Left ventricle myocardium inferior (tissue), 1 donor: ENCODE measurements at regions not wholly inside any gene's neighbourhood (a gene's known extent, or its start where the extent isn't known, plus 50 kb on each side); places are given as distances from the start of the nearest gene placed in this dataset.

Experiments used
- DNase-seq: peaks from one replicate; pipeline ENCODE4 v3.0.0-alpha.2; 2020
- H3K27ac ChIP-seq: fragments of 200-600 bp; replicated peaks from 2 replicates; pipeline ENCODE4 v1.8.0; 2021
- H3K27me3 ChIP-seq: fragments of 200-600 bp; 2 replicates; pipeline ENCODE4 v1.8.0; 2021; ENCODE audit warnings: low read depth
- H3K36me3 ChIP-seq: fragments of 200-600 bp; 2 replicates; pipeline ENCODE4 v1.8.0; 2021
- H3K4me1 ChIP-seq: fragments of 200-600 bp; 2 replicates; pipeline ENCODE4 v1.8.0; 2021
- H3K4me3 ChIP-seq: fragments of 200-600 bp; 2 replicates; pipeline ENCODE4 v1.8.0; 2021; ENCODE audit warnings: mild to moderate bottlenecking, moderate library complexity
- H3K9me3 ChIP-seq: fragments of 200-600 bp; replicated peaks from 2 replicates; pipeline ENCODE4 v1.8.0; 2021
- CTCF ChIP-seq: fragments of 200-600 bp; IDR thresholded peaks from 2 replicates; pipeline ENCODE4 v1.8.0; 2021; ENCODE audit warnings: antibody characterized with exemption, mild to moderate bottlenecking, borderline replicate concordance
- intact Hi-C: fragments of 100-400 bp; cut with micrococcal nuclease; formaldehyde crosslinking; loops from one replicate; pipeline ENCODE4 v1.11.0; 2022
- donor health status: DM: no; HTN: yes; CAD: no; lungs with severe emphysema.

DNA sequence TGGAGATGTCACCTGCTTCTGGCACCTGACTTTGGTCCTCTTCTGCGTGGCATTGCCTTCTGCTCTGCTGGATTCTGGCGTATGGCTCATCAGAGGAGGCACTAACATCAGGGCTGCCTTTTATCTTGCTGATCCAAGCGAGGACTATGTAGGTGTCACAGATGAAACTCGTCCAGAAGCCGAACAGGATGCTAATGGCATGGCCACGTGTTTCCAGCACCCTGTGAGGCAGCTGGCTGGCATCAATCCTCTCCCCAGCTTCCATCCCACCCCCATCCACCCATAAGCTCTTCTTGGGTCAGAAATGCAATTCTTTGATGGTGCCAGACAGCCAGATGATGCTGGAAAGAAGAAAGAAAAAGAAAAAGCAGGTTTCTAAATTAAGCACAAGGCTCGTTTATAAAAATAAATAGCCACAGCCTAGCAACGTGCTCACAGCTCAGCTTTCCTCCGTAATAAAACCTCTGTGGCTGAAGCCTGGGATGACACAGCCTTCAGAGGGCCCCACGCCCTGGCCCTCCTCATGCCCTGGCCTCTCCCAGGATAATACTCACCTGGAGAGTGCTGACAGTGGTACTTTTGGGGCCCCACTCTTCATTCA, 212.9 kb upstream of the SERP2 start:
- no peak for TF ChIP-seq CTCF
- Histone ChIP-seq H3K27ac (peak overlapping the region; percentile 63), H3K9me3 (no peaks in the 10 kb centered on the region), H3K4me1 (peaks cover 25% of the 10 kb centered on the region), H3K4me3 (no peak overlapping the region), H3K36me3 (no peaks in the 10 kb centered on the region), H3K27me3 (no peaks in the 10 kb centered on the region)
- intact Hi-C loops: no loop called here
- no peak for DNase-seq

- no peaks in the 10 kb centered on the region for H3K27me3 ChIP-seq
- H3K9me3 ChIP-seq: no peaks in the 10 kb centered on the region
- no peak overlapping the region for H3K27ac ChIP-seq
- peaks cover 17% of the 10 kb centered on the region for H3K4me1 ChIP-seq
- no peak overlapping the region for H3K4me3 ChIP-seq
- no peaks in the 10 kb centered on the region for H3K36me3 ChIP-seq
- TF ChIP-seq CTCF: no peak
- intact Hi-C loops: no loop called here
- DNase-seq: no peak
Observed at GRCh38 chr13:44163108-44163507, 210.5 kb upstream of the SERP2 start.

DNA sequence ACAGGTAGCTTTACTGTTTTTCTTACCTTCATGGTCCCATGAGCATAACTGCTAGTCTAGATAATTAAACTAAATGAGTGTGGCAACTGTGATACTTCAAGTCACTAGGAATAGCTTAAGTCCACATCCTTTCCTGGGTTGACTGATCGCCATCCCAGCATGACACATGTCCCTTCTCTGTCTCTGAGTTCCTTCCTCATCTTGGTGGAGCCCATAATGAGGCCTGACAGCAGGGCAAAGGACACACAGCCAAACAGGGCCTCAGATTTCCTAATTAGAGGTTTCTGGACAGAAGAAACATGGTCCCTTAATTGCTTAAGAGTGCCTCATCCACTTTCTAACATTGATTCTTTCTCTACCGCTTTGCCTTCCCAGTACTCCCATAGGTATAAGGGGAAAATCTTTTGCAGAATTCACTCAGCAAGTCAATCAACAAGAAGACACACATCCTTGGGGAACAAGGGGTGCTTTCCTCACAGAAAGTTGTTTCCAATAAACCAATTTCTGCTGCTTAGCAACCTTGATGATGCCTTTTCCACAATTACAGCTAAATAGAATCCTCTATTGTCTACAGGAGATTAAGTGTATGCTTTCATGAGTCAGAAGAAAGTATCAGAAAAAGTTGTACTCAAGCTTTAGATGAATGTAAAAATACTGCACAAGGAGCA, 208.3 kb upstream of the SERP2 start:
- H3K9me3 ChIP-seq: no peaks in the 10 kb centered on the region
- no peaks in the 10 kb centered on the region for H3K36me3 ChIP-seq
- H3K4me3 ChIP-seq: no peak overlapping the region
- H3K27me3 ChIP-seq: no peaks in the 10 kb centered on the region
- H3K4me1 ChIP-seq: peaks cover 13% of the 10 kb centered on the region
- intact Hi-C loops: no loop called here
- DNase-seq: no peak
- no peak for TF ChIP-seq CTCF
- no peak overlapping the region for H3K27ac ChIP-seq

DNA sequence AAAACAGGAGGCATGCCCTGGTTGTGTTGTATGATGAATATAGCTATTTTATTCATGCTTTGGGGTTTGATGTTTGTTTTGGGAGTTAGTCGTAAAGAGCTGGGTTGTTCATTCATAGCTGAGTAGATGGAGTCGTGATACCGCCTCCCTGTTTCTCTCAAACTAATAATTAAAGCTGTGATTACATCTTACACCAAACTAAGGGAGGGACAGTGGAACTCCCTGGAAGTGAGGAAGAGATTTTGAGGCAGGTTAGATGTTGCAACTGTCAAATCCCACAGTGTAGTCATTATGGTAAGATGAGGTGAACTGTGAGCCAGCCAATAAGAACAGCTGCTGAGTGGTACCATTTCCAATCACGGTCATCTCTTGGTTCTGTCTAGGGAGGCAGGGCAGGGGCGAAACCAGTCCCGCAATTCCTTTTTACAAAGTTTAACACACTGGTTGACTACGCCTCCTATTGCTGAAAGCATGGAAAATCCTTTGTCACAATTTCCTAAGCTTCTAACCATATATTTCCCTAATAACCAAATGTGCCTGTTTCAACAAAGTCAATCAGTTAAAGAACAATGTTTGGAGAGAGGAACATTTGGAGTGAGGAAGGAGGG, 207.6 kb upstream of the SERP2 start:
- no peak overlapping the region for H3K27ac ChIP-seq
- DNase-seq: no peak
- H3K9me3 ChIP-seq: no peaks in the 10 kb centered on the region
- no peaks in the 10 kb centered on the region for H3K36me3 ChIP-seq
- H3K4me1 ChIP-seq: peaks cover 7% of the 10 kb centered on the region
- intact Hi-C loops: no loop called here
- H3K4me3 ChIP-seq: no peak overlapping the region
- no peaks in the 10 kb centered on the region for H3K27me3 ChIP-seq
- TF ChIP-seq CTCF: no peak

DNA sequence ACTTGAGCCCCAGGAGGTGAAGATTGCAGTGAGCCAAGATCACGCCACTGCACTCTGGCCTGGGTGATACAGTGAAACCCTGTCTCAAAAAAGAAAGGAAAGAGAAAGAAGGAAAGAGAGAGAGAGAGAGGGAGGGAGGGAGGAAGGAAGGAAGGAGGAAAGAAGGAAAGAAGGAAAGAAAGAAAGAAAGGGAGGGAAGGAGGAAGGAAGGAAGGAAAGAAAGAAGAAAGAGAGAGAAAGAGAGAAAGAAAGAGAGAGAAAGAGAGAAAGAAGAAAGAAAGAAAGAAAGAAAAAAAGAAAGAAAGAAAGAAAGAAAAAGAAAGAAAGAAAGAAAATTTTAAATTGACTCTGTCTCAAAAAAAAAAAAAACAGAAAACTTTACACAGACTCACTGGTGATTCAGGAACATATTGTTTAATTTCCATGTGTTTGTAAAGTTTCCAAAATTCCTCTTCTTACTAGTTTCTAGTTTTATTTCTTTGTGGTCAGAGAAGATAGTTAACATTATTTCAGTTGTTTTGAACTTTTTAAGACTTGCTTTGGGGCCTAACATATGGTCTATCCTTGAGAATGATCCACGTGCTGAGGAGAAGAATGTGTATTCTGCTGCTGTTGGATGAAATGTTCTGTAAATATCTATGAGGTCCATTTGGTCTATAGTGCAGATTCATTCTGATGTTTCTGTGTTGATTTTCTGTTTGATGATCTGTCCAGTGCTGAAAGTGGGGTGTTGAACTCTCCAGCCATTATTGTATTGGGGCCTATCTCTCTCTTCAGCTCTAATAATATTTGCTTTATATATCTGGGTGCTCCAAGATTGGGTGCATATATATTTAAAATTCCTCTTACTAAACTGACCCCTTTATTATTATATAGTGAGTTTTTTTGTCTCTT, 204.4 kb upstream of the SERP2 start:
- intact Hi-C loops: no loop called here
- DNase-seq: no peak

More for the DNA sequence above, 204.4 kb upstream of the SERP2 start:
- Histone ChIP-seq H3K4me3 (no peak overlapping the region), H3K27ac (no peak overlapping the region), H3K4me1 (peaks cover 3% of the 10 kb centered on the region), H3K36me3 (no peaks in the 10 kb centered on the region), H3K27me3 (no peaks in the 10 kb centered on the region), H3K9me3 (no peaks in the 10 kb centered on the region)
- TF ChIP-seq CTCF: no peak
